H9 (cell line): ENCODE measurements at regions not wholly inside any gene's neighbourhood (a gene's known extent, or its start where the extent isn't known, plus 50 kb on each side); places are given as distances from the start of the nearest gene placed in this dataset.

ENCODE experiments used
- DNase-seq: peaks from one replicate; pipeline ENCODE4 v3.0.0-alpha.2; 2017
- H2AFZ ChIP-seq: one replicate; pipeline ENCODE4 v1.6.1; 2013; ENCODE audit warnings: mild to moderate bottlenecking, low read length, control low read depth, moderate library complexity
- H2AK5ac ChIP-seq: 2 replicates; pipeline ENCODE4 v1.6.1; 2013; ENCODE audit warnings: low read length, control low read depth, mixed read lengths; ENCODE audit not compliant: insufficient read length
- H2BK120ac ChIP-seq: one replicate; pipeline ENCODE4 v1.6.1; 2013; ENCODE audit warnings: low read depth, mild to moderate bottlenecking, low read length, control low read depth, inconsistent platforms; ENCODE audit not compliant: poor library complexity, severe bottlenecking
- H2BK12ac ChIP-seq: 2 replicates; pipeline ENCODE4 v1.6.1; 2013; ENCODE audit warnings: low read length, control low read depth, mixed read lengths, low read depth; ENCODE audit not compliant: insufficient read length
- H2BK15ac ChIP-seq: 2 replicates; pipeline ENCODE4 v1.6.1; 2013; ENCODE audit warnings: low read depth, low read length, control low read depth
- H2BK20ac ChIP-seq: one replicate; pipeline ENCODE4 v1.6.1; 2013; ENCODE audit warnings: low read depth, mild to moderate bottlenecking, low read length, control low read depth, inconsistent platforms; ENCODE audit not compliant: poor library complexity, severe bottlenecking
- H2BK5ac ChIP-seq: 2 replicates; pipeline ENCODE4 v1.6.1; 2013; ENCODE audit warnings: low read length, control low read depth, mixed read lengths; ENCODE audit not compliant: insufficient read length
- H3K14ac ChIP-seq: 2 replicates; pipeline ENCODE4 v1.6.1; 2013; ENCODE audit warnings: low read length, control low read depth; ENCODE audit not compliant: insufficient read depth
- H3K18ac ChIP-seq: 2 replicates; pipeline ENCODE4 v1.6.1; 2013; ENCODE audit warnings: low read depth, mild to moderate bottlenecking, mixed read lengths, low read length, control low read depth; ENCODE audit not compliant: insufficient read length
- H3K23ac ChIP-seq: 2 replicates; pipeline ENCODE4 v1.6.1; 2013; ENCODE audit warnings: low read length, control low read depth, mixed read lengths, low read depth; ENCODE audit not compliant: insufficient read length
- H3K23me2 ChIP-seq: 2 replicates; pipeline ENCODE4 v1.6.1; 2013; ENCODE audit warnings: low read depth, mild to moderate bottlenecking, mixed read lengths, low read length, control low read depth; ENCODE audit not compliant: insufficient read length, poor library complexity, severe bottlenecking
- H3K27ac ChIP-seq: 2 replicates; pipeline ENCODE4 v1.5.1; 2013; ENCODE audit warnings: low read length, control low read depth, mixed read lengths, low read depth; ENCODE audit not compliant: insufficient read length
- H3K27me3 ChIP-seq: 2 replicates; pipeline ENCODE4 v1.6.1; 2013; ENCODE audit warnings: low read length, control low read depth, inconsistent platforms; ENCODE audit not compliant: insufficient read depth
- H3K4ac ChIP-seq: 2 replicates; pipeline ENCODE4 v1.6.1; 2013; ENCODE audit warnings: low read depth, mild to moderate bottlenecking, control low read depth, inconsistent platforms, low read length, moderate library complexity
- H3K4me1 ChIP-seq: 2 replicates; pipeline ENCODE4 v1.6.1; 2013; ENCODE audit warnings: low read length, control low read depth, inconsistent platforms; ENCODE audit not compliant: insufficient read depth
- H3K4me2 ChIP-seq: 2 replicates; pipeline ENCODE4 v1.6.1; 2013; ENCODE audit warnings: low read length, control low read depth, mixed read lengths; ENCODE audit not compliant: insufficient read length, insufficient read depth
- H3K56ac ChIP-seq: 2 replicates; pipeline ENCODE4 v1.6.1; 2013; ENCODE audit warnings: low read depth, mild to moderate bottlenecking, mixed read lengths, low read length, control low read depth; ENCODE audit not compliant: insufficient read length
- H3K79me1 ChIP-seq: 2 replicates; pipeline ENCODE4 v1.6.1; 2013; ENCODE audit warnings: low read depth, mild to moderate bottlenecking, moderate library complexity, low read length, control low read depth, inconsistent platforms; ENCODE audit not compliant: insufficient read depth, poor library complexity, severe bottlenecking
- H3K79me2 ChIP-seq: 2 replicates; pipeline ENCODE4 v1.6.1; 2013; ENCODE audit warnings: low read length, control low read depth, inconsistent platforms; ENCODE audit not compliant: insufficient read depth
- H3K9ac ChIP-seq: 2 replicates; pipeline ENCODE4 v1.6.1; 2013; ENCODE audit warnings: low read length, control low read depth, mixed read lengths; ENCODE audit not compliant: insufficient read length; ENCODE audit errors: extremely low read depth
- H3K9me3 ChIP-seq: one replicate; pipeline ENCODE4 v1.6.1; 2013; ENCODE audit warnings: low read depth, low read length, inconsistent platforms; ENCODE audit not compliant: control insufficient read depth
- H3T11ph ChIP-seq: one replicate; pipeline ENCODE4 v1.6.1; 2013; ENCODE audit warnings: mild to moderate bottlenecking, low read length, control low read depth, inconsistent platforms
- H4K20me1 ChIP-seq: one replicate; pipeline ENCODE4 v1.6.1; 2013; ENCODE audit not compliant: control insufficient read depth, insufficient read length, insufficient read depth
- H4K5ac ChIP-seq: 2 replicates; pipeline ENCODE4 v1.6.1; 2013; ENCODE audit warnings: low read depth, mild to moderate bottlenecking, mixed read lengths, low read length, control low read depth; ENCODE audit not compliant: insufficient read length
- H4K8ac ChIP-seq: replicated peaks from 2 replicates; pipeline ENCODE4 v1.6.1; 2013; ENCODE audit warnings: low read length, control low read depth, mixed read lengths, low read depth; ENCODE audit not compliant: insufficient read length
- H4K91ac ChIP-seq: 2 replicates; pipeline ENCODE4 v1.6.1; 2013; ENCODE audit warnings: low read depth, mild to moderate bottlenecking, moderate library complexity, mixed read lengths, low read length, control low read depth; ENCODE audit not compliant: insufficient read length
- H3K27ac Mint-ChIP-seq, 3 experiments: 2 replicates in 2 of 3; 3 replicates in 1 of 3; pipeline ENCODE4 v1.8.0; 2020 to 2021; ENCODE audit warnings: mixed read lengths in 3 of 3, mild to moderate bottlenecking in 1 of 3, moderate library complexity in 1 of 3
- H3K27me3 Mint-ChIP-seq: 2 replicates; pipeline ENCODE4 v1.8.0; 2021; ENCODE audit warnings: low read depth, mild to moderate bottlenecking, moderate library complexity, mixed read lengths
- H3K36me3 Mint-ChIP-seq, 3 experiments: 2 replicates in 2 of 3; 3 replicates in 1 of 3; pipeline ENCODE4 v1.8.0; 2020 to 2021; ENCODE audit warnings: low read depth in 3 of 3, mixed read lengths in 3 of 3; ENCODE audit not compliant: insufficient read depth in 1 of 3
- H3K4me1 Mint-ChIP-seq, 2 experiments: 2 replicates each; pipeline ENCODE4 v1.8.0; 2020; ENCODE audit warnings: mixed read lengths in 2 of 2
- H3K4me3 Mint-ChIP-seq, 2 experiments: 2 replicates in 1 of 2; 3 replicates in 1 of 2; pipeline ENCODE4 v1.8.0; 2020 to 2021; ENCODE audit warnings: mild to moderate bottlenecking in 2 of 2, mixed read lengths in 2 of 2, moderate library complexity in 1 of 2
- H3K9me3 Mint-ChIP-seq, 2 experiments: 2 replicates in 1 of 2; 3 replicates in 1 of 2; pipeline ENCODE4 v1.8.0; 2020; ENCODE audit warnings: mild to moderate bottlenecking in 2 of 2, mixed read lengths in 2 of 2, moderate library complexity in 1 of 2
- WGBS: extraction: QIAGEN DNeasy Blood & Tissue Kit; methylation state at CpG from one replicate; pipeline ENCODE4 v1.1.7; 2013; ENCODE audit warnings: missing lambda C conversion rate, low lambda C conversion rate, mixed read lengths; ENCODE audit not compliant: insufficient read length; ENCODE audit errors: extremely low coverage; 5-methylcytosine and 5-hydroxymethylcytosine counted together
- TF ChIP-seq, protein P1 (sequence below): fragments of 200-600 bp; sonication (generic); conservative IDR thresholded peaks from 3 replicates; pipeline ENCODE4 v1.8.0; 2021; ENCODE audit warnings: antibody characterized with exemption, mild to moderate bottlenecking

- no peak for DNase-seq
Measured at GRCh38 chr11:109109150-109109549, 312.8 kb upstream of the C11orf87 start.

More at GRCh38 chr11:109109150-109109549, 312.8 kb upstream of the C11orf87 start:
- Histone ChIP-seq H3K56ac (no peak overlapping the region), H3K14ac (no peak overlapping the region), H2BK5ac (no peak overlapping the region), H3K27me3 (no peaks in the 10 kb centered on the region), H4K91ac (no peak overlapping the region), H3K9me3 (no peaks in the 10 kb centered on the region), H2AK5ac (no peak overlapping the region), H2BK20ac (no peak overlapping the region), H2BK12ac (no peak overlapping the region), H2BK120ac (no peak overlapping the region), H3T11ph (no peak overlapping the region), H4K5ac (no peak overlapping the region), H2BK15ac (no peak overlapping the region), H3K4ac (no peak overlapping the region), H3K23me2 (no peaks in the 10 kb centered on the region), H3K18ac (no peak overlapping the region), H3K27ac (no peak overlapping the region), H2AFZ (no peak overlapping the region), H3K4me2 (no peak overlapping the region), H3K9ac (no peak overlapping the region), H3K79me1 (no peaks in the 10 kb centered on the region), H3K79me2 (no peaks in the 10 kb centered on the region), H4K8ac (no peak overlapping the region), H4K20me1 (no peaks in the 10 kb centered on the region), H3K23ac (no peak overlapping the region), H3K4me1 (peaks cover 3% of the 10 kb centered on the region; the same call in 1 of the 2 replicates)
- Mint-ChIP-seq H3K27me3 (no peaks in the 10 kb centered on the region), H3K36me3 (peaks cover 0 to 2% (median 0%) of the 10 kb centered on the region in 3 experiments; a peak in 2 of 7 replicates), H3K4me1 (peaks cover 43 to 48% of the 10 kb centered on the region in 2 experiments), H3K9me3 (no peaks in the 10 kb centered on the region; a peak in 1 of 5 replicates), H3K27ac (no peak overlapping the region), H3K4me3 (no peak overlapping the region)
- WGBS: no CpG with 5 or more reads among the region's 3 CpGs
- TF ChIP-seq, protein P1, sequence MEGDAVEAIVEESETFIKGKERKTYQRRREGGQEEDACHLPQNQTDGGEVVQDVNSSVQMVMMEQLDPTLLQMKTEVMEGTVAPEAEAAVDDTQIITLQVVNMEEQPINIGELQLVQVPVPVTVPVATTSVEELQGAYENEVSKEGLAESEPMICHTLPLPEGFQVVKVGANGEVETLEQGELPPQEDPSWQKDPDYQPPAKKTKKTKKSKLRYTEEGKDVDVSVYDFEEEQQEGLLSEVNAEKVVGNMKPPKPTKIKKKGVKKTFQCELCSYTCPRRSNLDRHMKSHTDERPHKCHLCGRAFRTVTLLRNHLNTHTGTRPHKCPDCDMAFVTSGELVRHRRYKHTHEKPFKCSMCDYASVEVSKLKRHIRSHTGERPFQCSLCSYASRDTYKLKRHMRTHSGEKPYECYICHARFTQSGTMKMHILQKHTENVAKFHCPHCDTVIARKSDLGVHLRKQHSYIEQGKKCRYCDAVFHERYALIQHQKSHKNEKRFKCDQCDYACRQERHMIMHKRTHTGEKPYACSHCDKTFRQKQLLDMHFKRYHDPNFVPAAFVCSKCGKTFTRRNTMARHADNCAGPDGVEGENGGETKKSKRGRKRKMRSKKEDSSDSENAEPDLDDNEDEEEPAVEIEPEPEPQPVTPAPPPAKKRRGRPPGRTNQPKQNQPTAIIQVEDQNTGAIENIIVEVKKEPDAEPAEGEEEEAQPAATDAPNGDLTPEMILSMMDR: no peak
